HepG2 (cell line): ENCODE measurements at regions not wholly inside any gene's neighbourhood (a gene's known extent, or its start where the extent isn't known, plus 50 kb on each side); places are given as distances from the start of the nearest gene placed in this dataset.

Source experiments
- ATAC-seq: fragments of 200-7000 bp; cut with Tn5 transposase; 3 replicates; pipeline ENCODE4 v1.9.1; 2020; ENCODE audit warnings: mild to moderate bottlenecking, moderate library complexity
- BruUV-seq: library from RNA; stranded (reverse); fragments of 400-500 nt; replicated peaks from 2 replicates; lab custom pipeline; 2021; lab: Mats Ljungman, UMichigan
- CTCF ChIA-PET: fragments of 300-600 bp; formaldehyde crosslinking; extraction: SDS; loops from one replicate; lab custom pipeline; 2021; ENCODE audit warnings: low total read pairs, inconsistent platforms, low intra/inter-chr PET ratio; lab: Yijun Ruan, JAX
- POLR2A ChIA-PET: fragments of 350-600 bp; sonication (Branson Sonifier 250); formaldehyde crosslinking; loops from one replicate; lab custom pipeline; 2020; ENCODE audit warnings: antibody characterized with exemption, inconsistent platforms; lab: Yijun Ruan, JAX
- DNase-seq: peaks from one replicate; pipeline ENCODE4 v3.0.0-alpha.2; 2015; ENCODE audit warnings: low spot score
- FAIRE-seq: peaks from 3 replicates; lab custom pipeline; 2011; peaks lifted over from hg19 to GRCh38; lab: Jason Lieb, UNC
- H2AFZ ChIP-seq: one replicate; pipeline ENCODE4 v1.6.1; 2011; ENCODE audit warnings: low read length, inconsistent platforms
- H3K27ac ChIP-seq: fragments of 300-600 bp; 3 replicates; pipeline ENCODE4 v1.8.0; 2011; ENCODE audit warnings: mixed run types, mild to moderate bottlenecking, mixed read lengths, low read length, inconsistent platforms; ENCODE audit not compliant: insufficient read depth; ENCODE audit errors: extremely low read length
- H3K27me3 ChIP-seq, 2 experiments: fragments of 200-600 bp in 1 of 2; 2 replicates in 1 of 2; 3 replicates in 1 of 2; pipeline versions ENCODE4 v1.6.0 to v1.8.0; 2011; ENCODE audit warnings: low read length in 2 of 2, mild to moderate bottlenecking in 2 of 2, moderate library complexity in 2 of 2, inconsistent platforms in 1 of 2; ENCODE audit not compliant: insufficient read depth in 2 of 2, control insufficient read depth in 1 of 2
- H3K36me3 ChIP-seq, 2 experiments: fragments of 200-600 bp in 1 of 2; replicated peaks in 1 of 2; 2 replicates in 1 of 2; 3 replicates in 1 of 2; pipeline versions ENCODE4 v1.5.1 to v1.8.0; 2011; ENCODE audit warnings: low read length in 2 of 2, inconsistent platforms in 1 of 2; ENCODE audit not compliant: insufficient read depth in 2 of 2, control insufficient read depth in 1 of 2
- H3K4me1 ChIP-seq: 2 replicates; pipeline ENCODE4 v1.5.1; 2012; ENCODE audit warnings: low read length, inconsistent platforms; ENCODE audit not compliant: insufficient read depth
- H3K4me2 ChIP-seq: 2 replicates; pipeline ENCODE4 v1.6.0; 2011; ENCODE audit warnings: low read depth, low read length, inconsistent platforms
- H3K4me3 ChIP-seq, 3 experiments: fragments of 200-600 bp in 1 of 3; sonication (generic), shearing (Covaris generic) in 1 of 3; replicated peaks in 1 of 3; 2 replicates each; pipeline ENCODE4 v1.5.1; 2011 to 2016; ENCODE audit warnings: low read length in 3 of 3, inconsistent platforms in 2 of 3, low read depth in 2 of 3, mild to moderate bottlenecking in 2 of 3, control low read depth in 1 of 3, mixed read lengths in 1 of 3; ENCODE audit not compliant: insufficient read depth in 1 of 3
- H3K79me2 ChIP-seq: one replicate; pipeline ENCODE4 v1.6.1; 2011; ENCODE audit warnings: low read length, inconsistent platforms; ENCODE audit not compliant: insufficient read depth
- H3K9ac ChIP-seq: 2 replicates; pipeline ENCODE4 v1.6.0; 2011; ENCODE audit warnings: mild to moderate bottlenecking, low read depth, low read length, inconsistent platforms; ENCODE audit not compliant: insufficient read depth
- H3K9me3 ChIP-seq: 2 replicates; pipeline ENCODE4 v1.5.1; 2012; ENCODE audit warnings: mild to moderate bottlenecking, low read length
- H4K20me1 ChIP-seq: 2 replicates; pipeline ENCODE4 v1.6.0; 2011; ENCODE audit warnings: inconsistent platforms, mild to moderate bottlenecking, low read length, moderate library complexity; ENCODE audit not compliant: insufficient read depth
- ARNT2 ChIP-seq: sonication (generic); formaldehyde crosslinking; IDR thresholded peaks from 2 replicates; pipeline ENCODE4 v1.8.0; 2022; ENCODE audit warnings: mild to moderate bottlenecking, low read depth, missing genetic modification reagents, moderate library complexity
- CENPX ChIP-seq: sonication (generic); formaldehyde crosslinking; IDR thresholded peaks from 2 replicates; pipeline ENCODE4 v1.9.0; 2021; ENCODE audit warnings: mild to moderate bottlenecking, missing genetic modification reagents, moderate library complexity
- CREB1 ChIP-seq, 2 experiments: fragments of 450-650 bp in 1 of 2; IDR thresholded peaks; 2 replicates each; pipeline ENCODE4 v1.6.1; 2016 to 2017; ENCODE audit warnings: control low read depth in 1 of 2, mild to moderate bottlenecking in 1 of 2, missing compliant biosample characterization in 1 of 2, missing genetic modification characterization in 1 of 2
- FOXP4 ChIP-seq: sonication (generic); formaldehyde crosslinking; IDR thresholded peaks from 2 replicates; pipeline ENCODE4 v1.4.0; 2020; ENCODE audit warnings: missing genetic modification reagents
- MAZ ChIP-seq, 2 experiments: sonication (generic) in 1 of 2; formaldehyde crosslinking in 1 of 2; IDR thresholded peaks; 2 replicates each; pipeline versions ENCODE4 v1.5.0 to v1.6.1; 2012 to 2020; ENCODE audit warnings: low read depth in 2 of 2, mild to moderate bottlenecking in 2 of 2, borderline replicate concordance in 1 of 2, improper control_type of control experiment in 1 of 2, low read length in 1 of 2, missing genetic modification reagents in 1 of 2, moderate library complexity in 1 of 2
- MEIS1 ChIP-seq: sonication (generic); formaldehyde crosslinking; IDR thresholded peaks from 2 replicates; pipeline ENCODE4 v1.9.0; 2021; ENCODE audit warnings: mild to moderate bottlenecking, missing genetic modification reagents, moderate library complexity, borderline replicate concordance
- NCOA5 ChIP-seq: sonication (generic); formaldehyde crosslinking; IDR thresholded peaks from 2 replicates; pipeline ENCODE4 v1.4.0; 2020; ENCODE audit warnings: missing genetic modification reagents
- NFKBIZ ChIP-seq: IDR thresholded peaks from 2 replicates; pipeline ENCODE4 v1.6.1; 2018; ENCODE audit warnings: missing genetic modification reagents, missing compliant biosample characterization
- NFRKB ChIP-seq: fragments of 450-650 bp; IDR thresholded peaks from 2 replicates; pipeline ENCODE4 v1.6.1; 2017
- SNAPC2 ChIP-seq: sonication (generic); formaldehyde crosslinking; IDR thresholded peaks from 2 replicates; pipeline ENCODE4 v1.8.1; 2022; ENCODE audit warnings: mild to moderate bottlenecking, missing genetic modification reagents
- TOPORS ChIP-seq: sonication (generic); formaldehyde crosslinking; IDR thresholded peaks from 2 replicates; pipeline ENCODE4 v1.8.0; 2023; ENCODE audit warnings: mild to moderate bottlenecking, missing genetic modification reagents
- ZFP37 ChIP-seq: sonication (generic); formaldehyde crosslinking; IDR thresholded peaks from 2 replicates; pipeline ENCODE4 v1.4.0; 2020; ENCODE audit warnings: missing genetic modification reagents, borderline replicate concordance
- ZKSCAN1 ChIP-seq: fragments of 150-350 bp; IDR thresholded peaks from 2 replicates; pipeline ENCODE4 v1.6.1; 2014; ENCODE audit warnings: low read length
- ZNF232 ChIP-seq: sonication (generic); formaldehyde crosslinking; IDR thresholded peaks from 2 replicates; pipeline ENCODE4 v1.4.0; 2020; ENCODE audit warnings: missing genetic modification reagents, borderline replicate concordance
- ZNF354B ChIP-seq: sonication (generic); formaldehyde crosslinking; IDR thresholded peaks from 2 replicates; pipeline ENCODE4 v1.8.0; 2022; ENCODE audit warnings: mild to moderate bottlenecking, missing genetic modification reagents
- ZNF496 ChIP-seq: sonication (generic); formaldehyde crosslinking; IDR thresholded peaks from 2 replicates; pipeline ENCODE4 v1.8.1; 2023; ENCODE audit warnings: mild to moderate bottlenecking, moderate library complexity, missing genetic modification reagents; ENCODE audit not compliant: insufficient replicate concordance
- ZNF550 ChIP-seq: sonication (generic); formaldehyde crosslinking; IDR thresholded peaks from 2 replicates; pipeline ENCODE4 v1.4.0; 2020; ENCODE audit warnings: mild to moderate bottlenecking, missing genetic modification reagents, borderline replicate concordance
- ZSCAN25 ChIP-seq: sonication (generic); formaldehyde crosslinking; IDR thresholded peaks from 2 replicates; pipeline ENCODE4 v1.8.0; 2022; ENCODE audit warnings: mild to moderate bottlenecking, missing genetic modification reagents
- WGBS: methylation state at CpG from one replicate; pipeline ENCODE4 v1.1.6; 2017; ENCODE audit warnings: low lambda C conversion rate; 5-methylcytosine and 5-hydroxymethylcytosine counted together
- in situ Hi-C: cut with HindIII; loops from 2 replicates; pipeline ENCODE4 v1.10.0; 2017; ENCODE audit warnings: low pct_unique_long_range_greater_than_20kb; ENCODE audit not compliant: extremely low pct_ligation_motif_present
- intact Hi-C: fragments of 100-400 bp; cut with micrococcal nuclease; formaldehyde crosslinking; loops from one replicate; pipeline ENCODE4 v1.10.0; 2022; ENCODE audit not compliant: unreplicated experiment

GRCh38 chr7:131629217-131629882 lies 72.9 kb upstream of the PODXL start:
- no peak overlapping the region for H3K27ac ChIP-seq
- H3K79me2 ChIP-seq, result no peaks in the 10 kb centered on the region
- no peaks in the 10 kb centered on the region for H3K4me1 ChIP-seq
- ChIA-PET POLR2A (no interaction called here), CTCF (no interaction called here)
- no peaks in the 10 kb centered on the region for H3K9me3 ChIP-seq
- no TSS peak for BruUV-seq
- H3K27me3 ChIP-seq, result peaks cover 4 to 36% of the 10 kb centered on the region in 2 experiments; a peak in 3 of 5 replicates
- no peak for ATAC-seq
- H3K9ac ChIP-seq, result no peak overlapping the region
- in situ Hi-C loops, result no loop called here
- H4K20me1 ChIP-seq, result no peaks in the 10 kb centered on the region
- H2AFZ ChIP-seq, result no peak overlapping the region
- H3K36me3 ChIP-seq, result no peaks in the 10 kb centered on the region
- 17% methylated on average over 11 of the region's 13 CpGs for WGBS
- TF ChIP-seq CREB1 (IDR thresholded peaks at IDR 0.05), result 0 out of 2 replicates have a peak, but pooled peaks have one; percentile 16
- no peak for TF ChIP-seq CREB1 (CRISPR knock-in tag; IDR thresholded peaks at IDR 0.05)
- no peak for TF ChIP-seq NCOA5
- no peak for DNase-seq
- FAIRE-seq, result no peak
- H3K4me3 ChIP-seq, result no peak overlapping the region
- intact Hi-C loops, result no loop called here
- no peak overlapping the region for H3K4me2 ChIP-seq

GRCh38 chr7:131628634-131629033 lies 72.2 kb upstream of the PODXL start:
- no peaks in the 10 kb centered on the region for H3K79me2 ChIP-seq
- no peaks in the 10 kb centered on the region for H3K36me3 ChIP-seq
- ChIA-PET CTCF (no interaction called here), POLR2A (no interaction called here)
- DNase-seq (no peak), ATAC-seq (no peak), FAIRE-seq (no peak)
- H3K4me1 ChIP-seq, result no peaks in the 10 kb centered on the region
- no peak overlapping the region for H2AFZ ChIP-seq
- 44% methylated on average over 8 of the region's 8 CpGs for whole genome bisulfite sequencing
- no peaks in the 10 kb centered on the region for H4K20me1 ChIP-seq
- intact Hi-C loops (no loop called here), in situ Hi-C loops (no loop called here)
- BruUV-seq, result no TSS peak
- H3K9ac ChIP-seq, result no peak overlapping the region
- H3K9me3 ChIP-seq, result no peaks in the 10 kb centered on the region
- peaks cover 4 to 34% of the 10 kb centered on the region in 2 experiments; a peak in 3 of 5 replicates for H3K27me3 ChIP-seq
- H3K4me3 ChIP-seq, result no peak overlapping the region
- no peak overlapping the region for H3K27ac ChIP-seq
- no peak overlapping the region for H3K4me2 ChIP-seq
- TF ChIP-seq SNAPC2 (CRISPR knock-in tag) (no peak), MAZ (IDR thresholded peaks at IDR 0.05; ENCODE audit: borderline replicate concordance, low read depth, low read length) (no peak), MAZ (CRISPR knock-in tag; IDR thresholded peaks at IDR 0.05; ENCODE audit: low read depth) (no peak), NFRKB (no peak), ZNF496 (CRISPR knock-in tag) (no peak), FOXP4 (CRISPR knock-in tag) (no peak), ZNF550 (CRISPR knock-in tag) (no peak), CENPX (CRISPR knock-in tag) (no peak), ZFP37 (CRISPR knock-in tag) (no peak), NFKBIZ (CRISPR knock-in tag) (no peak), ARNT2 (no peak), MEIS1 (CRISPR knock-in tag) (no peak), ZNF232 (CRISPR knock-in tag) (no peak), TOPORS (no peak), ZKSCAN1 (no peak), ZSCAN25 (CRISPR knock-in tag) (no peak), ZNF354B (CRISPR knock-in tag) (no peak)
